ENCODE measurements at regions not wholly inside any gene's neighbourhood (a gene's known extent, or its start where the extent isn't known, plus 50 kb on each side); places are given as distances from the start of the nearest gene placed in this dataset.

- no peak for TF ChIP-seq ZNF654 (tag by site-specific recombination; IDR thresholded peaks at IDR 0.05; ENCODE audit: low read depth)
- no peak for TF ChIP-seq ELK4 (IDR thresholded peaks at IDR 0.05; ENCODE audit: borderline replicate concordance, low read depth, low read length)
- no peak for TF ChIP-seq ZNF473 (tag by site-specific recombination; IDR thresholded peaks at IDR 0.05)
- TF ChIP-seq, protein P1, sequence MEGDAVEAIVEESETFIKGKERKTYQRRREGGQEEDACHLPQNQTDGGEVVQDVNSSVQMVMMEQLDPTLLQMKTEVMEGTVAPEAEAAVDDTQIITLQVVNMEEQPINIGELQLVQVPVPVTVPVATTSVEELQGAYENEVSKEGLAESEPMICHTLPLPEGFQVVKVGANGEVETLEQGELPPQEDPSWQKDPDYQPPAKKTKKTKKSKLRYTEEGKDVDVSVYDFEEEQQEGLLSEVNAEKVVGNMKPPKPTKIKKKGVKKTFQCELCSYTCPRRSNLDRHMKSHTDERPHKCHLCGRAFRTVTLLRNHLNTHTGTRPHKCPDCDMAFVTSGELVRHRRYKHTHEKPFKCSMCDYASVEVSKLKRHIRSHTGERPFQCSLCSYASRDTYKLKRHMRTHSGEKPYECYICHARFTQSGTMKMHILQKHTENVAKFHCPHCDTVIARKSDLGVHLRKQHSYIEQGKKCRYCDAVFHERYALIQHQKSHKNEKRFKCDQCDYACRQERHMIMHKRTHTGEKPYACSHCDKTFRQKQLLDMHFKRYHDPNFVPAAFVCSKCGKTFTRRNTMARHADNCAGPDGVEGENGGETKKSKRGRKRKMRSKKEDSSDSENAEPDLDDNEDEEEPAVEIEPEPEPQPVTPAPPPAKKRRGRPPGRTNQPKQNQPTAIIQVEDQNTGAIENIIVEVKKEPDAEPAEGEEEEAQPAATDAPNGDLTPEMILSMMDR (tag by site-specific recombination; IDR thresholded peaks at IDR 0.05), result no peak
- TF ChIP-seq ZNF157 (tag by site-specific recombination; IDR thresholded peaks at IDR 0.05), result no peak
- TF ChIP-seq OSR2 (tag by site-specific recombination; IDR thresholded peaks at IDR 0.05), result no peak
- no peak for TF ChIP-seq ZNF624 (tag by site-specific recombination; IDR thresholded peaks at IDR 0.05)
- TF ChIP-seq ZNF324 (tag by site-specific recombination; IDR thresholded peaks at IDR 0.05), result no peak
- TF ChIP-seq, protein P2, sequence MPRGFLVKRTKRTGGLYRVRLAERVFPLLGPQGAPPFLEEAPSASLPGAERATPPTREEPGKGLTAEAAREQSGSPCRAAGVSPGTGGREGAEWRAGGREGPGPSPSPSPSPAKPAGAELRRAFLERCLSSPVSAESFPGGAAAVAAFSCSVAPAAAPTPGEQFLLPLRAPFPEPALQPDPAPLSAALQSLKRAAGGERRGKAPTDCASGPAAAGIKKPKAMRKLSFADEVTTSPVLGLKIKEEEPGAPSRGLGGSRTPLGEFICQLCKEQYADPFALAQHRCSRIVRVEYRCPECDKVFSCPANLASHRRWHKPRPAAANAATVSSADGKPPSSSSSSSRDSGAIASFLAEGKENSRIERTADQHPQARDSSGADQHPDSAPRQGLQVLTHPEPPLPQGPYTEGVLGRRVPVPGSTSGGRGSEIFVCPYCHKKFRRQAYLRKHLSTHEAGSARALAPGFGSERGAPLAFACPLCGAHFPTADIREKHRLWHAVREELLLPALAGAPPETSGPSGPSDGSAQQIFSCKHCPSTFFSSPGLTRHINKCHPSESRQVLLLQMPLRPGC (tag by site-specific recombination; IDR thresholded peaks at IDR 0.05), result no peak
- TF ChIP-seq ZNF792 (tag by site-specific recombination; IDR thresholded peaks at IDR 0.05), result no peak
- TF ChIP-seq, protein P3, sequence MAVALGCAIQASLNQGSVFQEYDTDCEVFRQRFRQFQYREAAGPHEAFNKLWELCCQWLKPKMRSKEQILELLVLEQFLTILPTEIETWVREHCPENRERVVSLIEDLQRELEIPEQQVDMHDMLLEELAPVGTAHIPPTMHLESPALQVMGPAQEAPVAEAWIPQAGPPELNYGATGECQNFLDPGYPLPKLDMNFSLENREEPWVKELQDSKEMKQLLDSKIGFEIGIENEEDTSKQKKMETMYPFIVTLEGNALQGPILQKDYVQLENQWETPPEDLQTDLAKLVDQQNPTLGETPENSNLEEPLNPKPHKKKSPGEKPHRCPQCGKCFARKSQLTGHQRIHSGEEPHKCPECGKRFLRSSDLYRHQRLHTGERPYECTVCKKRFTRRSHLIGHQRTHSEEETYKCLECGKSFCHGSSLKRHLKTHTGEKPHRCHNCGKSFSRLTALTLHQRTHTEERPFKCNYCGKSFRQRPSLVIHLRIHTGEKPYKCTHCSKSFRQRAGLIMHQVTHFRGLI (tag by site-specific recombination; IDR thresholded peaks at IDR 0.05), result no peak
These were observed 350.1 kb downstream of the C4orf33 start (continued) for GRCh38 chr4:129446074-129446473.

DNA sequence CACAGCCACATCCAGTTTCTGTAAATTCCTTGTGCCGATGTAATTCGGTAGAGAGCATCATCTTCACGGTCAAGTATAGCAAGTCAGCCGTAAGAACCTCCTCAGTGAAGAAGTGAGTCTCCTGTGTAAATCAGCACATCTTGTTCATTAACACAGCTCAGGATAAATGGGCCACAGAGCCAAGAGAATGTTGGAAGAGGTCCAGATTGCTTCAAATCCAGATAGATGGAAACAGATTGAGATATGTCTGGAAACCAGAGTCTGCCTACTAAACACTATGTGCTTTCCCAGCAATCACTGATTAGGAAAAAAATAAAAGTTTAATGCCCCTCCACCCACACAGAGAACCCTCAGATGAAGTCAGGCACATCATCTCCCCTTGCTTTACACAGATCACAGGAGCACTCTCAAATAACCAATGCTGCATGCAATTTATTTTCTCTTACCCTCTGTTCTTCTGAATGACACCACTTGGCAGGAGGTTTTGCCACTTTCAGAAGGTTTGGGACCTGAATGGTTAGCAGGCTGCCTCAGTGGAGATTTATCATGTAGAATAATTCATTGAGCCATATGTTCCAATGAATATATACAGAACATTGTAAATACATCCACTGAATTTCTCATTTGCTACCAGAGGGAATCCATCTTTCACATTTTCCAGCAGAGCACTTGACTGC is 357.7 kb downstream of the C4orf33 start:
- Histone ChIP-seq H3K27ac (ENCODE audit: extremely low read depth, low read depth, low read length) (no peak overlapping the region), H3K36me3 (ENCODE audit: control insufficient read depth in 2 of 2, insufficient read depth in 1 of 2, low read length in 2 of 2) (no peaks in the 10 kb centered on the region), H3K9me3 (ENCODE audit: control insufficient read depth, insufficient read depth, low read depth, low read length) (no peaks in the 10 kb centered on the region), H3K4me1 (ENCODE audit: control insufficient read depth, insufficient read depth, low read length) (no peaks in the 10 kb centered on the region), H3K4me3 (ENCODE audit: low read depth, low read length) (no peak overlapping the region)
- CTCF ChIA-PET, result no interaction called here
- POLR2A ChIA-PET, result no interaction called here
- TF ChIP-seq ZNF23 (tag by site-specific recombination; IDR thresholded peaks at IDR 0.05; ENCODE audit: borderline replicate concordance) (no peak), RBAK (tag by site-specific recombination; IDR thresholded peaks at IDR 0.05) (no peak), TSHZ1 (tag by site-specific recombination; IDR thresholded peaks at IDR 0.05; ENCODE audit: borderline replicate concordance) (no peak), ZNF645 (tag by site-specific recombination; IDR thresholded peaks at IDR 0.05) (no peak)
- TF ChIP-seq, protein P4, sequence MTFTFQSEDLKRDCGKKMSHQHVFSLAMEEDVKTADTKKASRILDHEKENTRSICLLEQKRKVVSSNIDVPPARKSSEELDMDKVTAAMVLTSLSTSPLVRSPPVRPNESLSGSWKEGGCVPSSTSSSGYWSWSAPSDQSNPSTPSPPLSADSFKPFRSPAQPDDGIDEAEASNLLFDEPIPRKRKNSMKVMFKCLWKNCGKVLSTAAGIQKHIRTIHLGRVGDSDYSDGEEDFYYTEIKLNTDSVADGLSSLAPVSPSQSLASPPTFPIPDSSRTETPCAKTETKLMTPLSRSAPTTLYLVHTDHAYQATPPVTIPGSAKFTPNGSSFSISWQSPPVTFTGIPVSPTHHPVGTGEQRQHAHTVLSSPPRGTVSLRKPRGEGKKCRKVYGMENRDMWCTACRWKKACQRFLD (tag by site-specific recombination; IDR thresholded peaks at IDR 0.05), result no peak

Data from HEK293 (cell line).